Psoas muscle (tissue), 7 donors: ENCODE measurements at regions not wholly inside any gene's neighbourhood (a gene's known extent, or its start where the extent isn't known, plus 50 kb on each side); places are given as distances from the start of the nearest gene placed in this dataset.

Experiments
- ATAC-seq, 4 donors: fragments of 200-7000 bp; cut with Tn5 transposase; one replicate each; pipeline ENCODE4 v1.9.1; 2020; ENCODE audit warnings: moderate library complexity in 3 of 4, mild to moderate bottlenecking in 2 of 4
- DNase-seq, 2 donors: peaks; one replicate each; pipeline ENCODE4 v3.0.0-alpha.2; 2020
- H3K27ac ChIP-seq: fragments of 200-600 bp; one replicate; pipeline ENCODE4 v1.8.0; 2022
- H3K27me3 ChIP-seq, 3 donors: fragments of 200-600 bp in 1 of 3; one replicate each; pipeline versions ENCODE4 v1.6.1 to v1.8.0; 2013 to 2022; ENCODE audit warnings: low read length in 2 of 3, mild to moderate bottlenecking in 2 of 3, moderate library complexity in 1 of 3; ENCODE audit not compliant: insufficient read depth in 3 of 3
- H3K36me3 ChIP-seq, 2 donors: fragments of 200-600 bp in 1 of 2; one replicate each; pipeline versions ENCODE4 v1.6.1 to v1.8.0; 2013 to 2022; ENCODE audit warnings: low read depth in 1 of 2, mild to moderate bottlenecking in 1 of 2, moderate library complexity in 1 of 2; ENCODE audit not compliant: insufficient read depth in 1 of 2
- H3K4me1 ChIP-seq: fragments of 200-600 bp; one replicate; pipeline ENCODE4 v1.8.0; 2022
- H3K4me3 ChIP-seq: fragments of 200-600 bp; one replicate; pipeline ENCODE4 v1.8.0; 2022; ENCODE audit warnings: mild to moderate bottlenecking
- H3K9me3 ChIP-seq: fragments of 200-600 bp; one replicate; pipeline ENCODE4 v1.8.0; 2022
- WGBS, 3 donors: extraction: QIAGEN DNeasy Blood & Tissue Kit; methylation state at CpG; one replicate each; pipeline versions ENCODE4 v1.1.6 to v1.1.7; 2013; 5-methylcytosine and 5-hydroxymethylcytosine counted together
- intact Hi-C, 2 donors: fragments of 100-400 bp; cut with DNase I; formaldehyde crosslinking; loops; one replicate each; pipeline versions ENCODE4 v1.11.0 to v1.14.2; 2022
- TF ChIP-seq, protein P1 (sequence below): fragments of 200-600 bp; IDR thresholded peaks from one replicate; pipeline ENCODE4 v1.8.0; 2022; ENCODE audit warnings: antibody characterized with exemption
- donor health status: healthy with polysubstance abuse.
- donor health status: DM: no; HTN: no; CAD: no; lungs with moderate emphysema.
- donor health status: Bipolar disorder and iron deficiency.
- donor health status: healthy.
- donor health status: DM: yes; HTN: yes; CAD: no.
- donor health status: DM: no; HTN: no; CAD: no.
- donor health status: DM: yes; HTN: yes; CAD: no.

DNA sequence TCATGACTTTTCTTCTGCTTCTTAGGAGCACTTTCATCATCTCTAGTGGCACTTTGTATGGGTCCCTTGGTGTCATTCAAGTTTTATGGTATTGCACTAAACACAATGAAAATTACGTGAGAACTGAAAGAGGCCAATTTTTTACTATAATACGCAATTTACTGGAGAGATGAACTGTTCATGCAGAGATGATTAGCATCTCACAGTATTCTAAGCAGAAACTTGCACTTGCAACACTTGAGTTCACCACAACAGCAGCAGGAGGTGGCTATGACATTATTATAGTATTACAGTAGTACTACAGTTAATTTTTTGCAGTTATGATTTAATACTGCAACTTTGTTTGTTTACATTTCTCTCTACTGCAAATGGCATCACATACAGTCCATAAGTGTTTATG lies 793.1 kb upstream of the CRIM1 start:
- Histone ChIP-seq H3K27me3 (no peaks in the 10 kb centered on the region), H3K36me3 (no peaks in the 10 kb centered on the region), H3K4me1 (no peaks in the 10 kb centered on the region), H3K9me3 (no peaks in the 10 kb centered on the region), H3K27ac (no peak overlapping the region), H3K4me3 (no peak overlapping the region)
- DNase-seq (no peak), ATAC-seq (no peak)
- intact Hi-C loops = no loop called here
- 83 to 91% (median 85%) methylated on average over 2 of the region's 2 CpGs for WGBS, 3 donors
- TF ChIP-seq, protein P1, sequence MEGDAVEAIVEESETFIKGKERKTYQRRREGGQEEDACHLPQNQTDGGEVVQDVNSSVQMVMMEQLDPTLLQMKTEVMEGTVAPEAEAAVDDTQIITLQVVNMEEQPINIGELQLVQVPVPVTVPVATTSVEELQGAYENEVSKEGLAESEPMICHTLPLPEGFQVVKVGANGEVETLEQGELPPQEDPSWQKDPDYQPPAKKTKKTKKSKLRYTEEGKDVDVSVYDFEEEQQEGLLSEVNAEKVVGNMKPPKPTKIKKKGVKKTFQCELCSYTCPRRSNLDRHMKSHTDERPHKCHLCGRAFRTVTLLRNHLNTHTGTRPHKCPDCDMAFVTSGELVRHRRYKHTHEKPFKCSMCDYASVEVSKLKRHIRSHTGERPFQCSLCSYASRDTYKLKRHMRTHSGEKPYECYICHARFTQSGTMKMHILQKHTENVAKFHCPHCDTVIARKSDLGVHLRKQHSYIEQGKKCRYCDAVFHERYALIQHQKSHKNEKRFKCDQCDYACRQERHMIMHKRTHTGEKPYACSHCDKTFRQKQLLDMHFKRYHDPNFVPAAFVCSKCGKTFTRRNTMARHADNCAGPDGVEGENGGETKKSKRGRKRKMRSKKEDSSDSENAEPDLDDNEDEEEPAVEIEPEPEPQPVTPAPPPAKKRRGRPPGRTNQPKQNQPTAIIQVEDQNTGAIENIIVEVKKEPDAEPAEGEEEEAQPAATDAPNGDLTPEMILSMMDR = no peak

GRCh38 chr2:35548171-35548570 lies 807.4 kb upstream of the CRIM1 start:
- Histone ChIP-seq H3K27me3 (no peaks in the 10 kb centered on the region), H3K36me3 (no peaks in the 10 kb centered on the region), H3K4me3 (no peak overlapping the region), H3K27ac (no peak overlapping the region), H3K4me1 (no peaks in the 10 kb centered on the region), H3K9me3 (no peaks in the 10 kb centered on the region)
- TF ChIP-seq, protein P1 = no peak
- WGBS, 3 donors = 74 to 88% (median 76%) methylated on average over 1 of the region's 1 CpG
- ATAC-seq (no peak), DNase-seq (no peak)
- intact Hi-C loops = no loop called here

DNA sequence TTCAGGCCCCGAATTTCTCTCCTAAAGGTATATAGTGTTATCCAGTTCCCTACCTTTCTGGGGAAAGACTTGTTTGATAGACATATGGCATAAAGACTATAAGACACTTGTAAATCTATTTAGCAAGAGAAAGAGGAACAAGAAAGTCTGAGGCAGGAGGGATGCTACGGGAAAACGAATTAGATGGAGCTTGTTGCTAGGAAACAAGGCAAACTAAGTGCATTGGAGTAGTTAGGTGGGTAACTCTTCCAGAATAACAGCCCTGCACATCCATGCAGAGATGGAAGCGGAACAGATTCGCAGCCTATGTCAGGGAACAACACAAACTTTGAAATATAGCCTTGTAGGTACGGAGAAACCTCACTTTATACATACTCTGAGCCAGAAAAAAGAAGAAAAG lies 810.3 kb upstream of the CRIM1 start:
- no peaks in the 10 kb centered on the region for H3K4me1 ChIP-seq
- H3K27me3 ChIP-seq = no peaks in the 10 kb centered on the region
- ATAC-seq (no peak), DNase-seq (no peak)
- H3K4me3 ChIP-seq = no peak overlapping the region
- H3K9me3 ChIP-seq = no peaks in the 10 kb centered on the region
- H3K27ac ChIP-seq = no peak overlapping the region
- intact Hi-C loops = no loop called here
- TF ChIP-seq, protein P1 = no peak
- WGBS, 3 donors = 72 to 76% (median 75%) methylated on average over 6 of the region's 6 CpGs
- H3K36me3 ChIP-seq = no peaks in the 10 kb centered on the region

GRCh38 chr2:35538796-35539195 lies 816.8 kb upstream of the CRIM1 start:
- Histone ChIP-seq H3K4me1 (no peaks in the 10 kb centered on the region), H3K9me3 (no peaks in the 10 kb centered on the region), H3K27ac (no peak overlapping the region), H3K27me3 (no peaks in the 10 kb centered on the region), H3K36me3 (no peaks in the 10 kb centered on the region), H3K4me3 (no peak overlapping the region)
- intact Hi-C loops = no loop called here
- DNase-seq (no peak), ATAC-seq (no peak)
- TF ChIP-seq, protein P1 = no peak
- WGBS, 3 donors = 72 to 82% (median 77%) methylated on average over 3 of the region's 3 CpGs

DNA sequence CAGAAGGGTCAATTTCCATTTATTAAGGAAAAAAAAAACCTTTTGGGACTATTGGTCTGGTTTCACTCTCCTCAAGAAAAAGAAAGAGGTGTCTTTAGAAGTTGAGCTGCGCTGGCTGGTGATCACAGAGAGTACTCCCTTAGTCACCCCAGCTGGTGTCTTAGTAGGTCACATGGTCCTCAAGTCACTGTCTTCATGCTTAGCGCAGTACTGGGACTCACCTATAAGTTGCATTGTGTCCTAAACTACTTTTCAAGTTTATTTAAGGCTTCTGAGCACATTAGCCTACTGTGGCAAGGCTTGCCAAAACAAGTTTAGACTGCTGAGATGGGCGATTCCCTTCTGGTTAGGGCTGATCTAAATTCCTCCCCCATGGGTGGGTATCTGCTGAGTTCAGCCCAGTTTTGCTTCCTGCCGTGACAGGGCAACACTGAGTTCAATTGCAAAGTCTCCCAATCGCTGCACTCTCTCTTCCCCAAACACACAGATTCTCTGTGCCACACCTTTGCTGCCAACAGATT lies 824.9 kb upstream of the CRIM1 start:
- TF ChIP-seq, protein P1 = no peak

More for the DNA sequence above, 824.9 kb upstream of the CRIM1 start:
- no peak for ATAC-seq
- 76 to 85% (median 83%) methylated on average over 5 of the region's 5 CpGs for WGBS, 3 donors
- intact Hi-C loops = no loop called here
- H3K36me3 ChIP-seq = no peaks in the 10 kb centered on the region
- H3K9me3 ChIP-seq = no peaks in the 10 kb centered on the region
- H3K4me1 ChIP-seq = no peaks in the 10 kb centered on the region
- H3K27ac ChIP-seq = no peak overlapping the region
- DNase-seq = no peak
- no peak overlapping the region for H3K4me3 ChIP-seq
- H3K27me3 ChIP-seq = no peaks in the 10 kb centered on the region
